ENCODE measurements at regions not wholly inside any gene's neighbourhood (a gene's known extent, or its start where the extent isn't known, plus 50 kb on each side); places are given as distances from the start of the nearest gene placed in this dataset.

DNA sequence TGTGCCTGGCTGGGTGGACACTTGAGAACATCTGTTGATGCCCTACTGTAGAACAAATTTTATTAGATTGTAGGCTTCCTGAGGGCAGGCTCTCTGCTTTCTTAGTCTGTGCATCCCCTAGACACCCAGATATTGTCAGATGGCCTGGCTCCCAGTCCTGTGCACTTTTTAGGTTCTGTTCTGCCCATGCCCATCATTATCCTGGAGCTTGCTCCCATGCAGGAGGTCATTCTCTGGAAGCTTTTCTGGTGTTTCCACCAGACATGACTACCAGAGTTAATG, 213.3 kb downstream of the MYCN start:
- Histone ChIP-seq H2BK12ac (ENCODE audit: low read depth, low read length) (no peak overlapping the region), H3K23ac (ENCODE audit: insufficient read length) (no peak overlapping the region), H4K8ac (ENCODE audit: extremely low read depth, insufficient read depth, low read length) (no peak overlapping the region), H3K23me2 (ENCODE audit: low read depth, low read length) (no peaks in the 10 kb centered on the region), H3K27ac (ENCODE audit: low read depth, low read length) (no peak overlapping the region), H4K91ac (replicated peaks; ENCODE audit: insufficient read length, low read length) (no peak overlapping the region), H3K56ac (replicated peaks; ENCODE audit: insufficient read length, low read depth, low read length) (no peak overlapping the region), H3K79me2 (ENCODE audit: control insufficient read depth in 1 of 2, insufficient read depth in 2 of 2, low read length in 2 of 2) (no peaks in the 10 kb centered on the region), H2AFZ (ENCODE audit: low read length) (no peak overlapping the region), H2BK20ac (ENCODE audit: low read length) (no peak overlapping the region), H3K4me1 (replicated peaks in 1 of 4; ENCODE audit: control insufficient read depth in 3 of 4, insufficient read depth in 4 of 4, low read length in 3 of 4) (no peaks in the 10 kb centered on the region), H2AK5ac (ENCODE audit: low read depth, low read length) (no peak overlapping the region), H3K4me2 (ENCODE audit: insufficient read depth in 1 of 2, low read depth in 2 of 2, low read length in 2 of 2) (no peak overlapping the region), H2BK120ac (replicated peaks; ENCODE audit: low read depth, low read length) (no peak overlapping the region), H3K9me3 (ENCODE audit: insufficient read depth in 2 of 2, low read depth in 1 of 2, low read length in 1 of 2) (no peaks in the 10 kb centered on the region), H3K27me3 (replicated peaks in 1 of 4; ENCODE audit: control insufficient read depth in 3 of 4, extremely low read depth in 1 of 4, insufficient read depth in 3 of 4, low read length in 3 of 4) (no peaks in the 10 kb centered on the region), H3K14ac (ENCODE audit: insufficient read length) (no peak overlapping the region), H2BK15ac (ENCODE audit: low read length) (no peak overlapping the region), H3K9ac (replicated peaks in 1 of 4; ENCODE audit: extremely low read depth in 1 of 4, low read depth in 3 of 4, low read length in 3 of 4) (no peak overlapping the region), H3K4ac (replicated peaks; ENCODE audit: insufficient read length, low read depth, low read length) (no peak overlapping the region), H4K20me1 (replicated peaks in 1 of 2; ENCODE audit: control insufficient read depth in 1 of 2, insufficient read depth in 2 of 2, low read length in 2 of 2) (no peaks in the 10 kb centered on the region), H3K79me1 (ENCODE audit: low read depth, low read length) (no peaks in the 10 kb centered on the region), H3K4me3 (ENCODE audit: extremely low read depth in 1 of 4, insufficient read depth in 2 of 4, low read depth in 3 of 4, low read length in 4 of 4) (no peak overlapping the region), H3K18ac (ENCODE audit: extremely low read depth, low read length) (no peak overlapping the region), H4K5ac (ENCODE audit: insufficient read length, low read depth, low read length) (no peak overlapping the region), H2BK5ac (ENCODE audit: low read depth, low read length) (no peak overlapping the region), H3K36me3 (ENCODE audit: control insufficient read depth in 2 of 4, insufficient read depth in 4 of 4, low read length in 3 of 4) (no peaks in the 10 kb centered on the region)
- CTCF ChIA-PET (ENCODE audit: partially characterized antibody) = interaction anchor here (0.9 to 2.6 kb wide), 3 partner anchors 8 to 214 kb away, joined by 3 to 7 read pairs (median 3); partner anchors contain the start of gene MYCN
- DNase-seq (ENCODE audit: low read depth in 1 of 2, low spot score in 2 of 2) (no peak), FAIRE-seq (no peak)
- POLR2A ChIA-PET (ENCODE audit: partially characterized antibody) = no interaction called here
- TF ChIP-seq KDM4A (IDR thresholded peaks at IDR 0.05; ENCODE audit: low read depth, low read length, severe bottlenecking) (no peak), SP1 (IDR thresholded peaks at IDR 0.05; ENCODE audit: low read depth, low read length) (no peak), BCL11A (IDR thresholded peaks at IDR 0.05; ENCODE audit: low read depth in 2 of 2, low read length in 2 of 2) (no peak), RAD21 (IDR thresholded peaks at IDR 0.05 in 1 of 2, conservative IDR thresholded peaks at IDR 0.05 in 1 of 2; ENCODE audit: low read depth in 2 of 2, low read length in 2 of 2) (no peak), SP2 (IDR thresholded peaks at IDR 0.05; ENCODE audit: low read length) (no peak), PHF8 (conservative IDR thresholded peaks at IDR 0.05; ENCODE audit: low read depth, low read length) (no peak), EGR1 (IDR thresholded peaks at IDR 0.05; ENCODE audit: borderline replicate concordance, low read depth, low read length) (no peak), CTBP2 (IDR thresholded peaks at IDR 0.05; ENCODE audit: borderline replicate concordance, insufficient read depth, insufficient read length, low read length) (no peak), JUN (IDR thresholded peaks at IDR 0.05; ENCODE audit: low read depth, low read length) (no peak), JUND (IDR thresholded peaks at IDR 0.05; ENCODE audit: low read length) (no peak), SRF (IDR thresholded peaks at IDR 0.05; ENCODE audit: low read depth, low read length) (no peak)
- TF ChIP-seq, protein P1, sequence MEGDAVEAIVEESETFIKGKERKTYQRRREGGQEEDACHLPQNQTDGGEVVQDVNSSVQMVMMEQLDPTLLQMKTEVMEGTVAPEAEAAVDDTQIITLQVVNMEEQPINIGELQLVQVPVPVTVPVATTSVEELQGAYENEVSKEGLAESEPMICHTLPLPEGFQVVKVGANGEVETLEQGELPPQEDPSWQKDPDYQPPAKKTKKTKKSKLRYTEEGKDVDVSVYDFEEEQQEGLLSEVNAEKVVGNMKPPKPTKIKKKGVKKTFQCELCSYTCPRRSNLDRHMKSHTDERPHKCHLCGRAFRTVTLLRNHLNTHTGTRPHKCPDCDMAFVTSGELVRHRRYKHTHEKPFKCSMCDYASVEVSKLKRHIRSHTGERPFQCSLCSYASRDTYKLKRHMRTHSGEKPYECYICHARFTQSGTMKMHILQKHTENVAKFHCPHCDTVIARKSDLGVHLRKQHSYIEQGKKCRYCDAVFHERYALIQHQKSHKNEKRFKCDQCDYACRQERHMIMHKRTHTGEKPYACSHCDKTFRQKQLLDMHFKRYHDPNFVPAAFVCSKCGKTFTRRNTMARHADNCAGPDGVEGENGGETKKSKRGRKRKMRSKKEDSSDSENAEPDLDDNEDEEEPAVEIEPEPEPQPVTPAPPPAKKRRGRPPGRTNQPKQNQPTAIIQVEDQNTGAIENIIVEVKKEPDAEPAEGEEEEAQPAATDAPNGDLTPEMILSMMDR (IDR thresholded peaks at IDR 0.05; ENCODE audit: control extremely low read depth in 1 of 3, insufficient read depth in 1 of 3, low read depth in 1 of 3, low read length in 3 of 3) = no peak
- TF ChIP-seq, protein P2, sequence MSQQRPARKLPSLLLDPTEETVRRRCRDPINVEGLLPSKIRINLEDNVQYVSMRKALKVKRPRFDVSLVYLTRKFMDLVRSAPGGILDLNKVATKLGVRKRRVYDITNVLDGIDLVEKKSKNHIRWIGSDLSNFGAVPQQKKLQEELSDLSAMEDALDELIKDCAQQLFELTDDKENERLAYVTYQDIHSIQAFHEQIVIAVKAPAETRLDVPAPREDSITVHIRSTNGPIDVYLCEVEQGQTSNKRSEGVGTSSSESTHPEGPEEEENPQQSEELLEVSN (IDR thresholded peaks at IDR 0.05) = no peak

Data from H1 (cell line).